Activated T-helper 2 cell treated with anti-CD3 and anti-CD28 coated beads, Interferon-gamma antibody, Interleukin-2, Interleukin-4, amounts not matched to agents 10 μg/mL and 5 μg/mL and 100 μg/mL, durations not matched to agents 14 hours and 24 hours and 36 hours (primary cell): ENCODE measurements at regions not wholly inside any gene's neighbourhood (a gene's known extent, or its start where the extent isn't known, plus 50 kb on each side); places are given as distances from the start of the nearest gene placed in this dataset.

Source experiments
- DNase-seq: peaks from one replicate; pipeline ENCODE4 v3.0.0; 2021; ENCODE audit warnings: low spot score
- H3K27ac Mint-ChIP-seq: one replicate; pipeline ENCODE4 v1.8.0; 2021; ENCODE audit warnings: mixed read lengths
- H3K27me3 Mint-ChIP-seq: one replicate; pipeline ENCODE4 v1.8.0; 2021; ENCODE audit warnings: low read depth, mixed read lengths
- H3K36me3 Mint-ChIP-seq: one replicate; pipeline ENCODE4 v1.8.0; 2021; ENCODE audit warnings: low read depth, mixed read lengths
- H3K4me1 Mint-ChIP-seq: one replicate; pipeline ENCODE4 v1.8.0; 2021; ENCODE audit warnings: low read depth, mixed read lengths
- H3K4me3 Mint-ChIP-seq: one replicate; pipeline ENCODE4 v1.8.0; 2021; ENCODE audit warnings: low read depth, mild to moderate bottlenecking, moderate library complexity, mixed read lengths
- H3K9me3 Mint-ChIP-seq: one replicate; pipeline ENCODE4 v1.8.0; 2021; ENCODE audit warnings: mixed read lengths
- intact Hi-C: fragments of 100-400 bp; cut with micrococcal nuclease; formaldehyde crosslinking; loops from one replicate; pipeline ENCODE4 v1.15.1; 2023

DNA sequence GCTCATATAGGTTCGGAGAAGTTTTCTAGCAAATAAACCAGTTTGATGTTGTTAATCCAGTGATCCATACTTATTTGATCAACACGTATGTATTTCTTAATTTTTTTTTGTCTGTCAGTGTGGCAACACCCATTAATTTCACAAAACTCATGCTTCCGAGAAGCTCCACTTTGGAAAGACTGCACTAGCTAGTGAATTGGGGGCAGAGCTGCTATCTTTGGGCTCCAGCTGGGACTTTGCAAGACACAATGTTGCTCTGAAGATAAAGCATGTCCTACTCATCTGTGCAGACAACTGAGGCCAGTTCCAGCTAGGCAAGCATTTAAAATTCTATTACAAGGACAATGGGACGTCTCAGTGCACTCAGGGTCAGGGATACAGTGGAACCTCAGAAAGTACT is 298.4 kb downstream of the NUAK1 start:
- Mint-ChIP-seq H3K4me3 (no peak overlapping the region), H3K27me3 (no peaks in the 10 kb centered on the region), H3K27ac (no peak overlapping the region), H3K9me3 (no peaks in the 10 kb centered on the region), H3K4me1 (no peaks in the 10 kb centered on the region), H3K36me3 (no peaks in the 10 kb centered on the region)
- intact Hi-C loops: no loop called here
- DNase-seq: no peak

DNA sequence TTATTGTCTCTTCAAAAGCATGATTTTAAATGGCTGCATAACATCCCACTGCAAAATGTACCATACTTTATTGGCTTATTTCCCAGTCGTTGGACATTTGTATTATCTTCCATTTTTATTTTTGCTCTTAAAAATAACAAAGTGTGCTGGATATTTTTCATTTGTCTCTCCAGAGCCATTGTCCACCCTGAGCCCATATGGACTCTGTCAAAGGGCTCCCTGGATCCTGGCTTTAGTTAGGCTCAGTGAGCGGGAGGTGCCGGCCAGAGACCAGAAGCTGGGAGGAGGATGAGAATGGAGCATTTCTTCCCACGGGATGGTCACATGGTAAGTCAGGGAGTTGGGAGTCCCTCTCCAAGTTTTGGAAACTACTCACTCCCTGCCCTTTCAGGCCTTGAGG is 296.9 kb downstream of the NUAK1 start:
- no peak overlapping the region for H3K4me3 Mint-ChIP-seq
- H3K36me3 Mint-ChIP-seq: no peaks in the 10 kb centered on the region
- DNase-seq: no peak

GRCh38 chr12:105843561-105843960 is 295.2 kb downstream of the NUAK1 start:
- Mint-ChIP-seq H3K4me3 (no peak overlapping the region), H3K9me3 (no peaks in the 10 kb centered on the region), H3K27ac (no peak overlapping the region), H3K4me1 (no peaks in the 10 kb centered on the region), H3K27me3 (no peaks in the 10 kb centered on the region), H3K36me3 (no peaks in the 10 kb centered on the region)
- DNase-seq: no peak
- intact Hi-C loops: no loop called here

More for the DNA sequence above, 296.9 kb downstream of the NUAK1 start:
- H3K27me3 Mint-ChIP-seq: no peaks in the 10 kb centered on the region
- intact Hi-C loops: no loop called here
- H3K27ac Mint-ChIP-seq: no peak overlapping the region
- no peaks in the 10 kb centered on the region for H3K4me1 Mint-ChIP-seq
- H3K9me3 Mint-ChIP-seq: no peaks in the 10 kb centered on the region

- no peaks in the 10 kb centered on the region for H3K4me1 Mint-ChIP-seq
- no peak overlapping the region for H3K27ac Mint-ChIP-seq
- intact Hi-C loops: no loop called here
- no peaks in the 10 kb centered on the region for H3K36me3 Mint-ChIP-seq
- DNase-seq: no peak
- H3K4me3 Mint-ChIP-seq: no peak overlapping the region
- H3K27me3 Mint-ChIP-seq: no peaks in the 10 kb centered on the region
- H3K9me3 Mint-ChIP-seq: no peaks in the 10 kb centered on the region
Measured at GRCh38 chr12:105843986-105844760, 294.6 kb downstream of the NUAK1 start.

DNA sequence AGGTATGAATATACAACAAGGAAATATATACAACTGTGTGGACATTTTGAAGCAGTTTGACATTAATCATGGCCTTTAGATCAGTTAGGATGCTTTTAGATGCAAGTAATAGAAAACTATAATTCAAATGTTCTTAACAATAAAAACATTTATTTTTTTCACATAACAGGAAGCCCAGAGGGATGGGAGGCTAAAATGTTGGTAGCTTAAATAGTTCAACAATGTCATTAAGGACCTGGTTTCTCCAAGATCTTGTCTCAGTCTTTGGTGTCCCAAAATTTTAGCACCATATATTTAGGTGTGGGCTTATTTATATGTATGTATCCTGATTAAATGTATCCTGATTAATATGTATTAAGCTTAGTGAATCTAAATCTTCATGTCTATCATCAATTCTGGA is 292.4 kb downstream of the NUAK1 start:
- Mint-ChIP-seq H3K27me3 (no peaks in the 10 kb centered on the region), H3K9me3 (no peaks in the 10 kb centered on the region), H3K4me1 (no peaks in the 10 kb centered on the region), H3K27ac (no peak overlapping the region), H3K36me3 (no peaks in the 10 kb centered on the region), H3K4me3 (no peak overlapping the region)
- DNase-seq: no peak
- intact Hi-C loops: no loop called here

DNA sequence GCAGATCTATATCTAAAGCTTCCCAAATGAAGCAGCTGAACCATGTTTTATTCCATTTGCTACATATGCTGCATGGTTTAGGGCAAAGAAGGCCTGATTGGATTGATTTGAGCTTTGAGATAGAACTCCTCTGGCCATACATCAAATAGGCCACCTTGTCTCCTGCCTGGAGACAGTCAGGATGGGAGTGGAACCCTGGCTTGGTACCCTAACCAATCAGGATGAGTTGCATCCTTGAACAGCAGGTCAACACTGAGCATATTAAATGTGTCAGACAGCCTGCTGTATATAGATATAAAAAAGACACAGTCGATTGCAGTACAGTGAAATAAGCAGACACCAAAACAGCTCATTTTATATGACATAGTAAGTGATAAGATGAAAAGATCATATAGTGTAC is 291.7 kb downstream of the NUAK1 start:
- Mint-ChIP-seq H3K36me3 (no peaks in the 10 kb centered on the region), H3K4me1 (no peaks in the 10 kb centered on the region), H3K9me3 (no peaks in the 10 kb centered on the region), H3K27ac (no peak overlapping the region), H3K27me3 (no peaks in the 10 kb centered on the region), H3K4me3 (no peak overlapping the region)
- intact Hi-C loops: no loop called here
- no peak for DNase-seq

DNA sequence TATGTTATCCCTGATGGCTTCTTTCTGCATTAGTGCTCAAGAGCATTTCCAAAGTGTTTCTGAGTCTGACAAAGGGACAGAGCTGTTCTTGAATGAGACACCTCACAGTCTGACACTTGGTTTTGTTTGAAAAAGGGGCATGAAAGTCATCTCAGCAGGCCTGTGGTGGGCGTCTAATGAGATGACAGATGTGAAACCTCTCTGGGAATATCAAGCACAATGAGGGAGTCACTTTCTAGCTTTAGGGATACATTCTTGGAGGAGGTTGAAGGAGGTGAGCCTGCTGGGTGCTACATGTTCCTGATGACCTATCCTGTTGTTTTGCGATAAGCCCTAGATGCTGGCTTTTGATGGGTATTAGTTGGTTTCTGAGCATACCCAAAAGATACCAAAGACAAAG is 290.5 kb downstream of the NUAK1 start:
- no peaks in the 10 kb centered on the region for H3K9me3 Mint-ChIP-seq
- H3K27ac Mint-ChIP-seq: no peak overlapping the region
- DNase-seq: no peak
- no peaks in the 10 kb centered on the region for H3K27me3 Mint-ChIP-seq
- H3K4me3 Mint-ChIP-seq: no peak overlapping the region
- intact Hi-C loops: no loop called here
- H3K4me1 Mint-ChIP-seq: no peaks in the 10 kb centered on the region
- no peaks in the 10 kb centered on the region for H3K36me3 Mint-ChIP-seq

DNA sequence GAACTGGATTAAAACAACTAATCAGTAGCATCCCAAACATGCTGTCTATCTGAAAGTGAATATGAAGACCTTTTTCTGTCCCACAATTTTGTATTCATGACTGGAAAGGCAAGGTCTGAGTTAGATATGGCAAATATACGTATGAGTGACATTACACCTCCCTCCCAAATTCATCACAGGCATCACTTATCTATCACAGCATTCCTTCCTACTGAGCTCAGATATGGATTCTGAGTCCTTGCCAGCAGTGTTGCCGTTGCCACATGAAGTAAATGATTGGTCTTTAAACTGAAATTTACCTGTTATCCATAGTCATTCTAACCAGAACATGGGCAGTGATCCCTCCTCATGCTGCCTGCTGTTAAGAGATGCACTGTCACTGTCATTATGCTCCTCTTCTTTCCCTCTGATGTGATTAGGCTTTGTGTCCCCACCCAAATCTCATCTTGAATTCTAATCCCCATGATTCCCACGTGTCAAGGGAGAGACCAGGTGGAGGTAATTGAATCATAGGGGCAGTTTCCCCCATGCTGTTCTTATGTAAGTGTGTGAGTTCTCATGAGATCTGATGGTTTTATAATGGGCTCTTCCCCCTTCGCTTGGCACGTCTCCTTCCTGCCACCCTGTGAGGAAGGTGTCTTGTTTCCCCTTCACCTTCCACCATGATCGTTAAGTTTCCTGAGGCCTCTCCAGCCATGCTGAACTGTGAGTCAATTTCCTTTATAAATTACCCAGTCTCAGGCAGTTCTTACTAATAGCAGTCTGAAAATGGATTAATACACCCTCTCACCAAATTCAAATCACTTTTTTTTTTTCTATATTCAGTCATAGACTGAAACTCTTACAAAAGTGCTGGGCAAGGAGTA is 288.4 kb downstream of the NUAK1 start:
- H3K9me3 Mint-ChIP-seq: no peaks in the 10 kb centered on the region
- H3K4me1 Mint-ChIP-seq: no peaks in the 10 kb centered on the region
- no peaks in the 10 kb centered on the region for H3K27me3 Mint-ChIP-seq
- no peaks in the 10 kb centered on the region for H3K36me3 Mint-ChIP-seq
- intact Hi-C loops: no loop called here
- no peak for DNase-seq
- H3K27ac Mint-ChIP-seq: no peak overlapping the region
- no peak overlapping the region for H3K4me3 Mint-ChIP-seq

GRCh38 chr12:105852496-105852895 is 286.3 kb downstream of the NUAK1 start:
- Mint-ChIP-seq H3K4me3 (no peak overlapping the region), H3K27me3 (no peaks in the 10 kb centered on the region)

GRCh38 chr12:105852951-105853350 is 285.8 kb downstream of the NUAK1 start:
- Mint-ChIP-seq H3K27me3 (no peaks in the 10 kb centered on the region), H3K4me1 (no peaks in the 10 kb centered on the region), H3K27ac (no peak overlapping the region), H3K36me3 (no peaks in the 10 kb centered on the region), H3K9me3 (no peaks in the 10 kb centered on the region), H3K4me3 (no peak overlapping the region)
- intact Hi-C loops: no loop called here
- no peak for DNase-seq

More at GRCh38 chr12:105852496-105852895, 286.3 kb downstream of the NUAK1 start:
- DNase-seq: no peak
- no peaks in the 10 kb centered on the region for H3K36me3 Mint-ChIP-seq
- intact Hi-C loops: no loop called here
- H3K4me1 Mint-ChIP-seq: no peaks in the 10 kb centered on the region
- H3K27ac Mint-ChIP-seq: no peak overlapping the region
- no peaks in the 10 kb centered on the region for H3K9me3 Mint-ChIP-seq

- H3K36me3 Mint-ChIP-seq: no peaks in the 10 kb centered on the region
- intact Hi-C loops: no loop called here
Measured at GRCh38 chr12:105854071-105854470, 284.7 kb downstream of the NUAK1 start.

GRCh38 chr12:105855361-105856047 is 283.2 kb downstream of the NUAK1 start:
- no peaks in the 10 kb centered on the region for H3K4me1 Mint-ChIP-seq
- H3K9me3 Mint-ChIP-seq: no peaks in the 10 kb centered on the region
- intact Hi-C loops: no loop called here
- no peak overlapping the region for H3K27ac Mint-ChIP-seq
- no peak for DNase-seq
- H3K4me3 Mint-ChIP-seq: no peak overlapping the region
- H3K36me3 Mint-ChIP-seq: no peaks in the 10 kb centered on the region
- no peaks in the 10 kb centered on the region for H3K27me3 Mint-ChIP-seq

More at GRCh38 chr12:105854071-105854470, 284.7 kb downstream of the NUAK1 start:
- no peaks in the 10 kb centered on the region for H3K9me3 Mint-ChIP-seq
- no peaks in the 10 kb centered on the region for H3K4me1 Mint-ChIP-seq
- no peak overlapping the region for H3K27ac Mint-ChIP-seq
- H3K27me3 Mint-ChIP-seq: no peaks in the 10 kb centered on the region
- H3K4me3 Mint-ChIP-seq: no peak overlapping the region
- DNase-seq: no peak

DNA sequence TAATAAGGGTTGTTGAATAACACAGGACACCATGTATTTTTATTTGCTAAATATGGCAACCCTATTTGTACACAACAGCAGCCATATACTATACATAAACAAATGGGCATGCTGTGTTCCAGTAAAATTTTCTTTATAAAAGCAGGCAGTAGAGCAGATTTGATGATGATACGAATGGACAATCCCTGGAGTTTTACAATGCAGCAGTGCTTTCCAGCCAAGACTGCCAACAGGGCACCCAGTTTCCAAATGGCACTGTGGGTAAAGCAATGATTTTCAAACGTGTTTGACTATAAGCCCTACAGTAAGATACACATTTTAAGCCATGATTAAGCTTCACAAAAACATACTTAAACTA is 282.7 kb downstream of the NUAK1 start:
- Mint-ChIP-seq H3K27ac (no peak overlapping the region), H3K36me3 (no peaks in the 10 kb centered on the region), H3K4me1 (no peaks in the 10 kb centered on the region), H3K9me3 (no peaks in the 10 kb centered on the region), H3K27me3 (no peaks in the 10 kb centered on the region), H3K4me3 (no peak overlapping the region)
- DNase-seq: no peak
- intact Hi-C loops: no loop called here
